SK-N-SH (cell line): ENCODE measurements at regions not wholly inside any gene's neighbourhood (a gene's known extent, or its start where the extent isn't known, plus 50 kb on each side); places are given as distances from the start of the nearest gene placed in this dataset.

Experiments
- CHD2 ChIP-seq: fragments of 150-350 bp; IDR thresholded peaks from 2 replicates; pipeline ENCODE4 v1.6.1; 2018; ENCODE audit warnings: low read length; ENCODE audit not compliant: partially characterized antibody
- CTCF ChIP-seq: fragments of 200-600 bp; sonication (generic); IDR thresholded peaks from 2 replicates; pipeline ENCODE4 v1.6.1; 2017; ENCODE audit warnings: antibody characterized with exemption, mild to moderate bottlenecking, moderate library complexity
- EP300 ChIP-seq, 2 experiments: IDR thresholded peaks; 2 replicates each; pipeline versions ENCODE4 v1.4.0 to v1.6.1; 2012; ENCODE audit warnings: borderline replicate concordance in 1 of 2, low read depth in 1 of 2, low read length in 1 of 2
- EZH2phosphoT487 ChIP-seq: fragments of 200-600 bp; sonication (generic); IDR thresholded peaks from 2 replicates; pipeline ENCODE4 v1.6.1; 2017; ENCODE audit warnings: low read depth, mixed run types, mild to moderate bottlenecking, antibody characterized with exemption, moderate library complexity, borderline replicate concordance
- FOXM1 ChIP-seq: IDR thresholded peaks from 2 replicates; pipeline ENCODE4 v1.4.0; 2012; ENCODE audit warnings: low read depth, mild to moderate bottlenecking
- GABPA ChIP-seq: IDR thresholded peaks from 2 replicates; pipeline ENCODE4 v1.4.0; 2012; ENCODE audit warnings: low read depth, mild to moderate bottlenecking
- NRF1 ChIP-seq: IDR thresholded peaks from 2 replicates; pipeline ENCODE4 v1.6.1; 2012; ENCODE audit warnings: low read depth, mild to moderate bottlenecking, low read length
- POLR2AphosphoS5 ChIP-seq: IDR thresholded peaks from 2 replicates; pipeline ENCODE4 v1.6.1; 2012; ENCODE audit warnings: low read depth, low read length
- RAD21 ChIP-seq: IDR thresholded peaks from 2 replicates; pipeline ENCODE4 v1.6.1; 2012; ENCODE audit warnings: mild to moderate bottlenecking, low read length
- REST ChIP-seq: IDR thresholded peaks from 2 replicates; pipeline ENCODE4 v1.6.1; 2012; ENCODE audit warnings: mild to moderate bottlenecking, low read depth, low read length, moderate library complexity
- RFX5 ChIP-seq: IDR thresholded peaks from 2 replicates; pipeline ENCODE4 v1.6.1; 2012; ENCODE audit warnings: mild to moderate bottlenecking, improper control_type of control experiment, low read length
- YY1 ChIP-seq: IDR thresholded peaks from 2 replicates; pipeline ENCODE4 v1.4.0; 2012; ENCODE audit warnings: low read depth, mild to moderate bottlenecking
- ZBTB33 ChIP-seq: IDR thresholded peaks from 2 replicates; pipeline ENCODE4 v1.4.0; 2012; ENCODE audit warnings: low read depth, borderline replicate concordance

GRCh38 chr14:84098261-84098660, 1431.7 kb upstream of the FLRT2 start:
- TF ChIP-seq CTCF = no peak
- TF ChIP-seq EZH2phosphoT487 = no peak
- no peak for TF ChIP-seq CHD2
- TF ChIP-seq ZBTB33 = no peak
- no peak for TF ChIP-seq RAD21
- TF ChIP-seq FOXM1 = no peak
- no peak for TF ChIP-seq NRF1
- no peak for TF ChIP-seq GABPA
- no peak for TF ChIP-seq RFX5
- TF ChIP-seq EP300 (IDR thresholded peaks at IDR 0.05; ENCODE audit: borderline replicate concordance in 1 of 2, low read depth in 1 of 2, low read length in 1 of 2) = no peak
- TF ChIP-seq POLR2AphosphoS5 = no peak
- no peak for TF ChIP-seq YY1
- no peak for TF ChIP-seq REST
